K562 (cell line): ENCODE measurements at regions not wholly inside any gene's neighbourhood (a gene's known extent, or its start where the extent isn't known, plus 50 kb on each side); places are given as distances from the start of the nearest gene placed in this dataset.

ENCODE experiments used
- ATAC-seq: fragments of 200-7000 bp; cut with Tn5 transposase; 3 replicates; pipeline ENCODE4 v1.9.1; 2020; ENCODE audit warnings: moderate library complexity
- BruUV-seq: library from RNA; stranded (reverse); fragments of 400-500 nt; replicated peaks from 2 replicates; lab custom pipeline; 2021; lab: Mats Ljungman, UMichigan
- CTCF ChIA-PET: fragments of 300-600 bp; formaldehyde crosslinking; extraction: SDS; loops from one replicate; lab custom pipeline; 2021; ENCODE audit warnings: low intra/inter-chr PET ratio; lab: Yijun Ruan, JAX
- POLR2A ChIA-PET: fragments of 300-600, 350-650 bp; sonication (Branson Sonifier 250); formaldehyde crosslinking; extraction: SDS; loops from one replicate; lab custom pipeline; 2021; ENCODE audit warnings: antibody characterized with exemption, inconsistent platforms; lab: Yijun Ruan, JAX
- DNase-seq, 4 experiments: peaks; one replicate each; pipeline versions ENCODE4 v3.0.0 to v3.0.0-alpha.2; 2011 to 2018; ENCODE audit warnings: low spot score in 3 of 4, mixed read lengths in 3 of 4; ENCODE audit errors: extremely low read depth in 1 of 4
- FAIRE-seq: peaks from 2 replicates; lab custom pipeline; 2011; peaks lifted over from hg19 to GRCh38; lab: Jason Lieb, UNC
- H2AFZ ChIP-seq: 2 replicates; pipeline ENCODE4 v1.6.0; 2011; ENCODE audit warnings: low read depth, low read length, control low read depth, inconsistent platforms
- H3K27ac ChIP-seq: fragments of 200-600 bp; 3 replicates; pipeline ENCODE4 v1.8.0; 2011; ENCODE audit warnings: low read depth, mild to moderate bottlenecking, control low read depth, inconsistent platforms, low read length, moderate library complexity, mixed read lengths; ENCODE audit errors: extremely low read depth
- H3K27me3 ChIP-seq, 2 experiments: fragments of 300-600 bp in 1 of 2; 2 replicates in 1 of 2; 3 replicates in 1 of 2; pipeline versions ENCODE4 v1.6.0 to v1.8.0; 2011; ENCODE audit warnings: inconsistent platforms in 2 of 2, low read length in 2 of 2, mild to moderate bottlenecking in 1 of 2, mixed read lengths in 1 of 2, moderate library complexity in 1 of 2; ENCODE audit not compliant: control insufficient read depth in 2 of 2, insufficient read depth in 2 of 2
- H3K36me3 ChIP-seq: fragments of 300-600 bp; 3 replicates; pipeline ENCODE4 v1.8.0; 2011; ENCODE audit warnings: mild to moderate bottlenecking, low read length, inconsistent platforms; ENCODE audit not compliant: control insufficient read depth, insufficient read depth
- H3K4me1 ChIP-seq, 2 experiments: fragments of 200-600 bp in 1 of 2; replicated peaks in 1 of 2; 2 replicates in 1 of 2; 3 replicates in 1 of 2; pipeline versions ENCODE4 v1.5.1 to v1.8.0; 2011; ENCODE audit warnings: inconsistent platforms in 2 of 2, low read length in 2 of 2, mild to moderate bottlenecking in 1 of 2, mixed read lengths in 1 of 2, moderate library complexity in 1 of 2; ENCODE audit not compliant: control insufficient read depth in 2 of 2, insufficient read depth in 2 of 2
- H3K4me2 ChIP-seq: 2 replicates; pipeline ENCODE4 v1.6.1; 2011; ENCODE audit warnings: low read length, control low read depth, inconsistent platforms, mixed read lengths; ENCODE audit not compliant: insufficient read depth
- H3K4me3 ChIP-seq: fragments of 200-600 bp; sonication (generic), shearing (Covaris generic); 2 replicates; pipeline ENCODE4 v1.5.1; 2016; ENCODE audit warnings: control low read depth, inconsistent platforms
- H3K79me2 ChIP-seq: fragments of 200-600 bp; 3 replicates; pipeline ENCODE4 v1.8.0; 2011; ENCODE audit warnings: low read length, inconsistent platforms; ENCODE audit not compliant: control insufficient read depth, insufficient read depth
- H3K9ac ChIP-seq, 2 experiments: 2 replicates each; pipeline versions ENCODE4 v1.6.0 to v1.6.1; 2011; ENCODE audit warnings: low read depth in 2 of 2, low read length in 2 of 2, control low read depth in 1 of 2, inconsistent platforms in 1 of 2, mild to moderate bottlenecking in 1 of 2, mixed read lengths in 1 of 2; ENCODE audit not compliant: insufficient read depth in 1 of 2
- H3K9me1 ChIP-seq: one replicate; pipeline ENCODE4 v1.6.0; 2011; ENCODE audit warnings: inconsistent platforms, mild to moderate bottlenecking, low read length, moderate library complexity; ENCODE audit not compliant: control insufficient read depth, insufficient read depth
- H3K9me3 ChIP-seq: replicated peaks from 2 replicates; pipeline ENCODE4 v1.5.1; 2011; ENCODE audit warnings: low read depth, low read length, inconsistent platforms; ENCODE audit not compliant: control insufficient read depth, insufficient read depth
- H4K20me1 ChIP-seq: replicated peaks from 2 replicates; pipeline ENCODE4 v1.6.1; 2011; ENCODE audit warnings: low read length, inconsistent platforms, mixed read lengths; ENCODE audit not compliant: control insufficient read depth, insufficient read depth
- ARID4B ChIP-seq: sonication (generic); formaldehyde crosslinking; IDR thresholded peaks from 2 replicates; pipeline ENCODE4 v1.8.0; 2022; ENCODE audit warnings: mild to moderate bottlenecking, missing genetic modification reagents
- CTCFL ChIP-seq: IDR thresholded peaks from 2 replicates; pipeline ENCODE4 v1.6.1; 2011; ENCODE audit warnings: borderline replicate concordance, low read depth, mild to moderate bottlenecking, moderate library complexity, low read length; ENCODE audit not compliant: insufficient read depth, poor library complexity, severe bottlenecking
- SREBF1 ChIP-seq: fragments of 150-350 bp; IDR thresholded peaks from 2 replicates; pipeline ENCODE4 v1.6.1; 2014; ENCODE audit warnings: antibody characterized with exemption, low read depth, low read length, borderline replicate concordance
- in situ Hi-C: fragments of 300-500 bp; cut with MboI; formaldehyde crosslinking; loops from 4 replicates; pipeline ENCODE4 v1.15.0; 2018; ENCODE audit warnings: inconsistent platforms, mixed read lengths
- intact Hi-C: fragments of 100-400 bp; cut with micrococcal nuclease; formaldehyde crosslinking; loops from 2 replicates; pipeline ENCODE4 v1.14.2; 2022

- TF ChIP-seq CTCFL (no peak), SREBF1 (no peak)
Observed at GRCh38 chr3:182438398-182438797, 354.9 kb upstream of the ATP11B start (continued).

- Histone ChIP-seq H3K27ac (no peak overlapping the region), H3K4me2 (no peak overlapping the region), H2AFZ (no peak overlapping the region), H3K9me3 (no peaks in the 10 kb centered on the region), H3K36me3 (no peaks in the 10 kb centered on the region), H4K20me1 (no peaks in the 10 kb centered on the region), H3K4me1 (no peaks in the 10 kb centered on the region), H3K79me2 (no peaks in the 10 kb centered on the region), H3K9me1 (no peaks in the 10 kb centered on the region), H3K9ac (no peak overlapping the region), H3K27me3 (no peaks in the 10 kb centered on the region), H3K4me3 (no peak overlapping the region)
- TF ChIP-seq ARID4B (CRISPR knock-in tag): no peak
- FAIRE-seq (no peak), DNase-seq (no peak), ATAC-seq (no peak)
- intact Hi-C loops (no loop called here), in situ Hi-C loops (no loop called here)
- BruUV-seq: no TSS peak
- CTCF ChIA-PET: no interaction called here
- POLR2A ChIA-PET: no interaction called here
Observed at GRCh38 chr3:182440101-182440500, 353.2 kb upstream of the ATP11B start.
